Stimulated activated CD4-positive, alpha-beta T cell treated with anti-CD3 and anti-CD28 coated beads, TNF-alpha, amount 100 ng/mL, for 4 hours (primary cell): ENCODE measurements at regions not wholly inside any gene's neighbourhood (a gene's known extent, or its start where the extent isn't known, plus 50 kb on each side); places are given as distances from the start of the nearest gene placed in this dataset.
"Not testable (repeated sequence)": the region's sequence is repeated elsewhere in the genome, so short reads cannot be mapped to it uniquely, and the experiment has no call there.

ENCODE experiments used
- DNase-seq, 3 experiments: peaks; one replicate each; pipeline ENCODE4 v3.0.0-alpha.2; 2020; ENCODE audit warnings: low read depth in 3 of 3

- no peak for DNase-seq
Measured at GRCh38 chrX:3788494-3789233, 75.2 kb upstream of the PRKX start.

- no peak for DNase-seq
Measured at GRCh38 chrX:3787856-3788255, 74.4 kb upstream of the PRKX start.

GRCh38 chrX:3785822-3786221 is 72.4 kb upstream of the PRKX start:
- not testable (repeated sequence) for DNase-seq

GRCh38 chrX:3780564-3780963 is 67.1 kb upstream of the PRKX start:
- no peak for DNase-seq

GRCh38 chrX:3779546-3779945 is 66.1 kb upstream of the PRKX start:
- DNase-seq, result no peak

GRCh38 chrX:3777416-3777815 is 64.0 kb upstream of the PRKX start:
- no peak for DNase-seq

GRCh38 chrX:3771766-3772165 is 58.3 kb upstream of the PRKX start:
- DNase-seq, result no peak

GRCh38 chrX:3768881-3769280 is 55.4 kb upstream of the PRKX start:
- DNase-seq, result no peak
